ENCODE measurements at regions not wholly inside any gene's neighbourhood (a gene's known extent, or its start where the extent isn't known, plus 50 kb on each side); places are given as distances from the start of the nearest gene placed in this dataset.

- no peak overlapping the region for H3K4me3 Mint-ChIP-seq
- no peaks in the 10 kb centered on the region for H3K36me3 Mint-ChIP-seq (ENCODE audit: low read depth)
- H3K27ac Mint-ChIP-seq: no peak overlapping the region
- DNase-seq: no peak
- no peaks in the 10 kb centered on the region for H3K4me1 Mint-ChIP-seq (ENCODE audit: low read depth)
- H3K9me3 Mint-ChIP-seq: peaks cover 18% of the 10 kb centered on the region
- no peak for TF ChIP-seq CTCF (IDR thresholded peaks at IDR 0.05)
- H3K27me3 Mint-ChIP-seq (ENCODE audit: insufficient read depth): no peaks in the 10 kb centered on the region; the same call in 1 of the 2 replicates
These were observed 1748.3 kb upstream of the PCDH20 start for GRCh38 chr13:63163903-63164302.

GRCh38 chr13:63161219-63161618 lies 1745.6 kb upstream of the PCDH20 start:
- TF ChIP-seq CTCF (IDR thresholded peaks at IDR 0.05): no peak
- no peak overlapping the region for H3K27ac Mint-ChIP-seq
- no peaks in the 10 kb centered on the region; the same call in none of the 2 replicates for H3K36me3 Mint-ChIP-seq (ENCODE audit: low read depth)
- DNase-seq: no peak
- no peaks in the 10 kb centered on the region; the same call in 1 of the 2 replicates for H3K27me3 Mint-ChIP-seq (ENCODE audit: insufficient read depth)
- H3K4me3 Mint-ChIP-seq: no peak overlapping the region
- peaks cover 20% of the 10 kb centered on the region for H3K9me3 Mint-ChIP-seq
- no peaks in the 10 kb centered on the region for H3K4me1 Mint-ChIP-seq (ENCODE audit: low read depth)

- Mint-ChIP-seq H3K9me3 (peaks cover 13% of the 10 kb centered on the region), H3K4me3 (no peak overlapping the region), H3K27me3 (ENCODE audit: insufficient read depth) (no peaks in the 10 kb centered on the region; the same call in 1 of the 2 replicates), H3K36me3 (ENCODE audit: low read depth) (no peaks in the 10 kb centered on the region; the same call in none of the 2 replicates), H3K4me1 (ENCODE audit: low read depth) (no peaks in the 10 kb centered on the region), H3K27ac (no peak overlapping the region)
- DNase-seq: no peak
- no peak for TF ChIP-seq CTCF (IDR thresholded peaks at IDR 0.05)
These were observed 1741.2 kb upstream of the PCDH20 start for GRCh38 chr13:63156816-63157215.

GRCh38 chr13:63149375-63149774 lies 1733.7 kb upstream of the PCDH20 start:
- H3K27me3 Mint-ChIP-seq (ENCODE audit: insufficient read depth): no peaks in the 10 kb centered on the region
- no peak for TF ChIP-seq CTCF (IDR thresholded peaks at IDR 0.05)
- H3K36me3 Mint-ChIP-seq (ENCODE audit: low read depth): no peaks in the 10 kb centered on the region
- H3K27ac Mint-ChIP-seq: no peak overlapping the region
- H3K9me3 Mint-ChIP-seq: peaks cover 20% of the 10 kb centered on the region
- DNase-seq: no peak
- no peaks in the 10 kb centered on the region for H3K4me1 Mint-ChIP-seq (ENCODE audit: low read depth)
- H3K4me3 Mint-ChIP-seq: no peak overlapping the region

GRCh38 chr13:63139277-63139676 lies 1723.6 kb upstream of the PCDH20 start:
- H3K9me3 Mint-ChIP-seq: peaks cover 9% of the 10 kb centered on the region
- H3K27ac Mint-ChIP-seq: no peak overlapping the region

More at GRCh38 chr13:63139277-63139676, 1723.6 kb upstream of the PCDH20 start:
- H3K36me3 Mint-ChIP-seq (ENCODE audit: low read depth): no peaks in the 10 kb centered on the region
- no peak for TF ChIP-seq CTCF (IDR thresholded peaks at IDR 0.05)
- no peaks in the 10 kb centered on the region for H3K4me1 Mint-ChIP-seq (ENCODE audit: low read depth)
- H3K4me3 Mint-ChIP-seq: no peak overlapping the region
- no peak for DNase-seq
- no peaks in the 10 kb centered on the region for H3K27me3 Mint-ChIP-seq (ENCODE audit: insufficient read depth)
